GM23338 (cell line): ENCODE measurements at regions not wholly inside any gene's neighbourhood (a gene's known extent, or its start where the extent isn't known, plus 50 kb on each side); places are given as distances from the start of the nearest gene placed in this dataset.

ENCODE experiments used
- ATAC-seq: fragments of 200-7000 bp; cut with Tn5 transposase; 3 replicates; pipeline ENCODE4 v1.9.1; 2020
- DNase-seq: peaks from one replicate; pipeline ENCODE4 v3.0.0-alpha.2; 2015; ENCODE audit warnings: low spot score
- H2AFZ ChIP-seq: fragments of 200-600 bp; sonication (generic); 2 replicates; pipeline ENCODE4 v1.8.0; 2016; ENCODE audit warnings: antibody characterized with exemption, mild to moderate bottlenecking, moderate library complexity
- H3F3A ChIP-seq: fragments of 200-600 bp; sonication (generic); replicated peaks from 2 replicates; pipeline ENCODE4 v1.8.0; 2017; ENCODE audit warnings: antibody characterized with exemption, mixed run types, low read depth
- H3K27ac ChIP-seq: fragments of 200-600 bp; sonication (generic); 2 replicates; pipeline ENCODE4 v1.6.1; 2016; ENCODE audit warnings: low read depth
- H3K27me3 ChIP-seq: fragments of 200-600 bp; sonication (generic); 2 replicates; pipeline ENCODE4 v1.8.0; 2016; ENCODE audit warnings: mild to moderate bottlenecking, mixed run types, moderate library complexity; ENCODE audit not compliant: insufficient read depth
- H3K36me3 ChIP-seq: fragments of 200-600 bp; sonication (generic); 2 replicates; pipeline ENCODE4 v1.8.0; 2016; ENCODE audit warnings: mild to moderate bottlenecking; ENCODE audit not compliant: insufficient read depth
- H3K4me1 ChIP-seq: fragments of 200-600 bp; sonication (generic); 2 replicates; pipeline ENCODE4 v1.8.0; 2016; ENCODE audit warnings: mild to moderate bottlenecking, moderate library complexity; ENCODE audit not compliant: insufficient read depth
- H3K4me2 ChIP-seq: fragments of 200-600 bp; sonication (generic); 2 replicates; pipeline ENCODE4 v1.7.1; 2017; ENCODE audit warnings: mixed run types
- H3K4me3 ChIP-seq: fragments of 200-600 bp; sonication (generic); 2 replicates; pipeline ENCODE4 v1.6.1; 2016; ENCODE audit warnings: mixed run types
- H3K79me2 ChIP-seq: fragments of 200-600 bp; sonication (generic); replicated peaks from 2 replicates; pipeline ENCODE4 v1.8.0; 2017; ENCODE audit warnings: mild to moderate bottlenecking; ENCODE audit not compliant: insufficient read depth
- H3K9me2 ChIP-seq: fragments of 200-600 bp; sonication (generic); 2 replicates; pipeline ENCODE4 v1.8.0; 2017; ENCODE audit not compliant: insufficient read depth
- H4K20me1 ChIP-seq: fragments of 200-600 bp; sonication (generic); replicated peaks from 2 replicates; pipeline ENCODE4 v1.8.0; 2017; ENCODE audit warnings: mild to moderate bottlenecking; ENCODE audit not compliant: insufficient read depth
- H3K27ac Mint-ChIP-seq: 2 replicates; pipeline ENCODE4 v1.8.0; 2020; ENCODE audit warnings: inconsistent platforms, mild to moderate bottlenecking, moderate library complexity, mixed read lengths
- H3K27me3 Mint-ChIP-seq: 3 replicates; pipeline ENCODE4 v1.8.0; 2022; ENCODE audit warnings: low read depth, mild to moderate bottlenecking, moderate library complexity, mixed read lengths, inconsistent platforms; ENCODE audit not compliant: insufficient read depth, poor library complexity
- H3K36me3 Mint-ChIP-seq: 3 replicates; pipeline ENCODE4 v1.8.0; 2021; ENCODE audit warnings: low read depth, mild to moderate bottlenecking, inconsistent platforms, moderate library complexity, mixed read lengths
- H3K4me1 Mint-ChIP-seq: 3 replicates; pipeline ENCODE4 v1.8.0; 2020; ENCODE audit warnings: mild to moderate bottlenecking, inconsistent platforms, mixed read lengths
- H3K4me3 Mint-ChIP-seq: 3 replicates; pipeline ENCODE4 v1.8.0; 2021; ENCODE audit warnings: moderate library complexity, mild to moderate bottlenecking, inconsistent platforms, mixed read lengths
- H3K9me3 Mint-ChIP-seq: 3 replicates; pipeline ENCODE4 v1.8.0; 2020; ENCODE audit warnings: moderate library complexity, mild to moderate bottlenecking, inconsistent platforms, mixed read lengths
- CREB1 ChIP-seq: fragments of 250-450 bp; sonication (Bioruptor Pico); IDR thresholded peaks from 2 replicates; pipeline ENCODE4 v1.5.0; 2020; ENCODE audit warnings: low read depth, mild to moderate bottlenecking, moderate library complexity
- CTCF ChIP-seq, 2 experiments: fragments of 200-600 bp in 1 of 2; sonication (generic) in 1 of 2; conservative IDR thresholded peaks; 2 replicates each; pipeline versions ENCODE4 v1.5.1 to v1.6.1; 2016 to 2017; ENCODE audit warnings: antibody characterized with exemption in 2 of 2, low read depth in 2 of 2, mild to moderate bottlenecking in 2 of 2, moderate library complexity in 1 of 2
- ETS1 ChIP-seq: IDR thresholded peaks from 2 replicates; pipeline ENCODE4 v1.6.1; 2016; ENCODE audit warnings: antibody characterized with exemption
- EZH2 ChIP-seq: fragments of 200-600 bp; sonication (generic); IDR thresholded peaks from one replicate; pipeline ENCODE4 v1.8.0; 2017; ENCODE audit warnings: antibody characterized with exemption, mild to moderate bottlenecking, low read depth; ENCODE audit not compliant: unreplicated experiment
- EZH2phosphoT487 ChIP-seq: fragments of 200-600 bp; sonication (generic); IDR thresholded peaks from one replicate; pipeline ENCODE4 v1.8.1; 2018; ENCODE audit warnings: antibody characterized with exemption; ENCODE audit not compliant: unreplicated experiment
- JUNB ChIP-seq: IDR thresholded peaks from one replicate; pipeline ENCODE4 v1.6.1; 2016; ENCODE audit warnings: antibody characterized with exemption; ENCODE audit not compliant: unreplicated experiment
- NANOG ChIP-seq: IDR thresholded peaks from 2 replicates; pipeline ENCODE4 v1.6.1; 2016; ENCODE audit warnings: antibody characterized with exemption, borderline replicate concordance
- POLR2AphosphoS5 ChIP-seq: IDR thresholded peaks from 2 replicates; pipeline ENCODE4 v1.6.1; 2016; ENCODE audit warnings: antibody characterized with exemption, low read depth
- REST ChIP-seq: IDR thresholded peaks from one replicate; pipeline ENCODE4 v1.6.1; 2018; ENCODE audit warnings: antibody characterized with exemption; ENCODE audit not compliant: unreplicated experiment
- STAT1 ChIP-seq: IDR thresholded peaks from one replicate; pipeline ENCODE4 v1.6.1; 2016; ENCODE audit warnings: antibody characterized with exemption; ENCODE audit not compliant: unreplicated experiment
- ZNF114 ChIP-seq: fragments of 250-450 bp; sonication (Bioruptor Pico); IDR thresholded peaks from 2 replicates; pipeline ENCODE4 v1.5.0; 2020; ENCODE audit warnings: mild to moderate bottlenecking, moderate library complexity
- ZNF331 ChIP-seq: fragments of 250-450 bp; sonication (Bioruptor Pico); IDR thresholded peaks from 2 replicates; pipeline ENCODE4 v1.5.0; 2020; ENCODE audit warnings: low read depth, mild to moderate bottlenecking, moderate library complexity
- ZNF462 ChIP-seq: fragments of 250-450 bp; sonication (Bioruptor Pico); IDR thresholded peaks from 2 replicates; pipeline ENCODE4 v1.5.0; 2020; ENCODE audit warnings: mild to moderate bottlenecking, moderate library complexity

- Histone ChIP-seq H3K27ac (no peak overlapping the region), H3K4me2 (no peak overlapping the region), H3K79me2 (no peaks in the 10 kb centered on the region), H3K9me2 (peaks cover 8% of the 10 kb centered on the region), H2AFZ (no peak overlapping the region), H3F3A (no peaks in the 10 kb centered on the region), H3K4me3 (no peak overlapping the region), H4K20me1 (no peaks in the 10 kb centered on the region), H3K36me3 (no peaks in the 10 kb centered on the region), H3K4me1 (peaks cover 7% of the 10 kb centered on the region), H3K27me3 (no peaks in the 10 kb centered on the region)
- Mint-ChIP-seq H3K9me3 (no peaks in the 10 kb centered on the region), H3K4me3 (no peak overlapping the region), H3K4me1 (peaks cover 7% of the 10 kb centered on the region), H3K27me3 (no peaks in the 10 kb centered on the region), H3K36me3 (no peaks in the 10 kb centered on the region), H3K27ac (no peak overlapping the region)
- DNase-seq (no peak), ATAC-seq (no peak)
- no peak for TF ChIP-seq POLR2AphosphoS5
- no peak for TF ChIP-seq ZNF114
- no peak for TF ChIP-seq EZH2
- no peak for TF ChIP-seq ZNF462 (CRISPR knock-in tag)
- no peak for TF ChIP-seq JUNB
- TF ChIP-seq CREB1 (CRISPR knock-in tag): no peak
- no peak for TF ChIP-seq STAT1
- no peak for TF ChIP-seq CTCF (conservative IDR thresholded peaks at IDR 0.05; ENCODE audit: low read depth in 2 of 2)
- no peak for TF ChIP-seq EZH2phosphoT487
- no peak for TF ChIP-seq ETS1
- no peak for TF ChIP-seq REST
- no peak for TF ChIP-seq ZNF331 (CRISPR knock-in tag)
- no peak for TF ChIP-seq NANOG
Measured at GRCh38 chr3:157920822-157921700, 185.2 kb downstream of the SHOX2 start.
